HG03342 (cell line): ENCODE measurements at regions not wholly inside any gene's neighbourhood (a gene's known extent, or its start where the extent isn't known, plus 50 kb on each side); places are given as distances from the start of the nearest gene placed in this dataset.
"Not testable (repeated sequence)": the region's sequence is repeated elsewhere in the genome, so short reads cannot be mapped to it uniquely, and the experiment has no call there.

Experiments used
- ATAC-seq: cut with Tn5 transposase; IDR thresholded peaks from one replicate; pipeline ENCODE4 v1.9.1; 2021; ENCODE audit warnings: mild to moderate bottlenecking, moderate library complexity; ENCODE audit not compliant: unreplicated experiment

- no peak for ATAC-seq
Measured at GRCh38 chr12:127963933-127964332, 303.0 kb upstream of the TMEM132C start.

DNA sequence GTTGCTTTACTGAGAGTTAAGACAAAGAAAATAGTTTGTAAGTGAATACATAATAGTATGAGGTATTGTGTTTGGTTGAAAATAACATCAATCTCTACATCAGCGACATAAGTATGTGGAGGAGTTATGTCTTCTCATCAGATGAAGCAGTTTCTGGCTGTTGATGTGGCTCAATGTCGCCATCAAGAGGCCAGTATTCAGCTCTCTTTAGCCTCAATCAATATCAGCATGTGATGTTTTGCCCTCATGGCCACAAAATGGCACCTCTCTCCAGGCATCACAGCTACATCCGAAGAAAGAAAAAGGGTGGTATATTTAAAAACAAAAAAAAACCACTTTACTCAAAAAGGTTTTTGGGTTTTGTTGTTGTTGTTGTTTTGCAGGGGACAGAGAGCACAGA lies 302.3 kb upstream of the TMEM132C start:
- no peak for ATAC-seq

GRCh38 chr12:127966331-127966730 lies 300.6 kb upstream of the TMEM132C start:
- no peak for ATAC-seq

DNA sequence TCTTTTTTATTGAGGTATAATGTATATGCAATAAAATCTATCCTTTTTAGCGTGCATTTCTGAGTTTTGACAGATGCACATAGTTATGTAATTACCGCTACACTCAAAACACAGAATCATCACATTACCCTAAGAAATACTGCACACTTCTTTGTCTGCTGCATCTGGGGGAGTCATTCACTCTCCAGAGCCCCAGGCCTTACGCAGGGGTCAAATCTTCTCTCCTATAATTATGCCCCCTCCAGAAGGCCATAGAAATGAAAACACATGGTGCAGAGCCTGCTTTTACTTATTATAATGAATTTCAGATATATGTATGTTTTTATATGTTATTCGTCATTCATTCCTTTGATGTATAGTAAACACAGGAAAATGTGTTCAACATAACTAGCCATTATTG lies 296.5 kb upstream of the TMEM132C start:
- ATAC-seq = no peak

DNA sequence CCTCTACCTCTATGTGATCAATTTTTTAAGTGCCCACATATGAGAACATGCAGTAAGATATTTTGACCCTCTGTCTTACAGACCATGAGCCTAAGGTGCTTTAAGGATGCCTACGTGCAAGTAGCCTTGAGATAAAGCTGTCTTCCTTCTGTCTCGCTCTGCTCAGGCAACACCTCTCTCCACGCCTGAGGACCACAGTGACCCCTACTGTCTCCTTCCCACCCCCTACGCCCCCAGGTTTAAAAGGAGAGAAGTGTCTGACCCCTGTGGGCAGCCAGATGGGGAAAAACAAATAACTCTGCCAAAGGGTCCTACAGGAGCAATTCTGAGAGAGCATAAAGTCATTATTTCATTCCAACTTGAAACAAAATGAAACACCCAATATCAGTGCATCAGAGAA lies 286.4 kb upstream of the TMEM132C start:
- ATAC-seq = no peak

DNA sequence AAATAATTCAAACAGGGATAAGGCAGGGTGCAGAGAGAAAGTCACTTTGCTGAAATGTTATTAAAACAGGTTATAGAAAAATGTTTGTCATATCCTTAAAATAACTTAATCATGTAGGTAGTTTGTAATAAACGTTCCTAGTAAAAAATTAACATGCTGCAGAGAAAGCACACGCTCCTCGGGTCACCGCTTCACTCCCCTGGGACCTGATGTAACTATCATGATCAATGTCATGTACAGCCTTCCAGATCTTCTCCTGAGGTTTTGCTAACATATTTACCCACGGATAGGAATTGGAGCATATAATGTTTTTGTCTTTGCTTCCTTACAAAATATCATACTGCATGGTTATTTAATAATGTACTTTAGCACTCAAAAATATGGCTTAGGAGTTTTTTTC lies 285.1 kb upstream of the TMEM132C start:
- no peak for ATAC-seq

- not testable (repeated sequence) for ATAC-seq
Measured at GRCh38 chr12:127983213-127983791, 283.7 kb upstream of the TMEM132C start.

DNA sequence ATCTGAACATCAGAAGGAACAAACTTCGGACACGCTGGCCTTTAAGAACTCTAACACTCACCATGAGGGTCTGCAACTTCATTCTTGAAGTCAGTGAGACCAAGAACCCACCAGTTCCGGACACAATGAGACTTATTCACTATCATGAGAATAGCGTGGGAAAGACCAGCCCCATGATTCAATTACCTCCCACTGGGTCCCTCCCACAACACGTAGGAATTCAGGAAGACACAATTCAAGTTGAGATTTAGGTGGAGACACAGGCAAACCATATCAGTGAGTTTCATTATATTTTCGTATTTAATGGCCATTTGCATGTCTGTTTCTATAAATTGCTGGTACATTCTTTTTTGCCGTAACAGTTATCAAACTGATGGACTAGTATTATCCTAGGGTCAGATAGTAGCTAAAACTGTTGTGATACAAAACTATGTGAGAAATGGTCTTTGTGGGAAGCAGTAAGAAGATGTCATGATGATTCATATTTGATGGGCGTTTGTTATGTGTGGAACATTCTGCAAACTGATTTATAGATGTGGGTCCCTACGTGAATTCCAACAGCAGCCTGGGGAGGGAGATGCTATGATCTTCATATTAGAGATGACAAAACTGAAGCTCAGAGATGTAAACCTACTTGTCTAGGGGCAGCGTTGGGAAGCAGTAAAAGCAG lies 282.4 kb upstream of the TMEM132C start:
- no peak for ATAC-seq

GRCh38 chr12:127987199-127987901 lies 279.6 kb upstream of the TMEM132C start:
- no peak for ATAC-seq

DNA sequence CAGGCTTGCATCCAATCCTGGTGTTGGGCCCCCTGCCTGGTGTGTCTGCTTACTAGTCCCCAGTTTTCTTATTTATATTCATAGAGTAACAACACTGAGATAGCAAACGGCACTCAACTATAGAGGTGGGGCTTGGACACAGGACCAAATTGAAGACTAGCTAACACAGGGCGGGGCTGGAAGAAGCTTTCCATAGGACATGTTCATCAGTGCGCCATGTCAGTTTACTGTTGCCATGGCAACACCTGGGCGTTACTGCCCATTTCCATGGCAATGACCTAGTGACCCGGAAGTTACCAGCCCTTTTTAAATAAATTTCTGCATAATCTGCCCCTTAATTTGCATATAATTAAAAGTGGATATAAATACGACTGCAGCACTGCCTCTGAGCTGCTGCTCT lies 275.5 kb upstream of the TMEM132C start:
- no peak for ATAC-seq

DNA sequence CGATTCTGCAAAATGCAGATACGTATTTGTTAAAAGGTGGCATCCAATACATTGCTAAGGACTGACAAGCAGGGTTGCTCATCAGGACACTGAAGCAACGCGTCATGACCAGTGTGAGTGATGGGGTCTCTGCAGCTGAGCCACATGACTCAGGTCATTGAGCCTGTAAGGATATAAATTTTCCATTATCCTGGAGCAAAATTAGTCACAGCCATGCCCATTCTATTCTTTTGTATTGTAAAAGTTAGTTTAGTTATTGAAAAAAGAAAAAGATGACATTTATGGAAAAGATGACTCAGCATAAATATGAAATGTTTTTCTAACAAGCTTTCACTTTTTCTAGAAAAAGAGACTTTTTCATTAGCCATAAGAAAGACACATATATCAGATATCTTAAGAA lies 268.0 kb upstream of the TMEM132C start:
- no peak for ATAC-seq

DNA sequence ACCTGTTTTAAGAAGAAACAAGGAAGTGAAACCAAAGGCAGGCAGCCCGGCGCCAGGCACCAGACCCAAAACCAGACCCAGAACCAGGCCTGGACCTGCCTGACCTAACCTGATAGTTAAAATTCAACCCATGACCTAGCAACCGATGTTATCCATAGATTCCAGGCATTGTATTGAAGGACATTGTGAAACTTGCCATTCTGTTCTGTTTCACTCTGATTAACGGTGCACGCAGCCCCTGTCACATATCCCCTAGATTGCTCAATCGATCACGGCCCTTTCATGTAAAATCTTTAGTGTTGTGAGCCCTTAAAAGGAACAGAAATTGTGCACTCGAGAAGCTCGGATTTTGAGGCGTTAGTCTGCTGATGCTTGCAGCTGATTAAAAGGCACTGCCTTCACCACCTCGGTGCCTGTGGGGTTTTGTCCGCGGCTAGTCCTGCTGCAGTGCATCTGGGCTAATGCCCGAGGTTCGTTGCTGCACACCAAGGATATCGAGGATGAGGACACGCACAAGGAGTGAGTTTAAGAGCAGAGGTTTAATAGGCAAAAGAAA lies 262.5 kb upstream of the TMEM132C start:
- no peak for ATAC-seq

DNA sequence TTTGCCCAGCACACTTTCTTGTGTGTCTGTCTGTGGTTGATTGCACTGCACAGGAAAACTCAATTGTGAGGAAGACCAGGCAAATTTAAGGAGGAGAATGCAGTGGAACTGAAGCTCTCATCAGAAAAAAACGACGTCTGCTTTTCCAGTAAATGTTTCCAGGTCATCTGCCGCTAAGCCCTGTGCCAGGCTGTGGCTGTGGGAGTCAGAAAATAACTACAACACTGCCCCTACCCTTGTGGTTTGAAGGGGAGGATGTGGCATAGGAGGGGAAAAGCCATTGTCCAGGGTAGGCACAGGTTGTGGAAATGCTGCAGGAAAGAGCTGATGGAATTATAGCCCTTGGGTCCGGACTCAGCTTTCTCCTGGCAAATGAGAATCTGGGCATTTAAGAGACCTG lies 259.7 kb upstream of the TMEM132C start:
- ATAC-seq = no peak

DNA sequence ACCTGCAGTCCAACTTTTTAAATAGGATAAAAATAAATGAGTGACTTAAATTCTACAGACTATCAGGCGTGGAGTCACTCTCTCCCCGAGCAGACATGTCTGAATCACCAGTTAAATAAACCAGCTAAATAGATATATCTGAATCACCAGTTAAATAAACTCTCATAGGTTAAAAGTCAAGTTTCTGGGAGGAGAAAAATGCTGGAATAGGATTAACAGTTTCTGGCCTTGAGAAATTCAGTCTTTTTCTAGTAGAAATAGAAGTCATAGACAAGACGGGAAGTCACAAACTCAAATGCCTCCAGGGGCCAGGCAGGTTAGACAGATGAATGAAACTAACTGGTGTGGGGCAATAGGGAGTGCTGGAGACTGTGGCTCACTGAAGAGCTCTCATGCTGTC lies 258.6 kb upstream of the TMEM132C start:
- no peak for ATAC-seq

- ATAC-seq = no peak
Measured at GRCh38 chr12:128009108-128009507, 257.9 kb upstream of the TMEM132C start.

GRCh38 chr12:128012110-128012509 lies 254.9 kb upstream of the TMEM132C start:
- no peak for ATAC-seq

DNA sequence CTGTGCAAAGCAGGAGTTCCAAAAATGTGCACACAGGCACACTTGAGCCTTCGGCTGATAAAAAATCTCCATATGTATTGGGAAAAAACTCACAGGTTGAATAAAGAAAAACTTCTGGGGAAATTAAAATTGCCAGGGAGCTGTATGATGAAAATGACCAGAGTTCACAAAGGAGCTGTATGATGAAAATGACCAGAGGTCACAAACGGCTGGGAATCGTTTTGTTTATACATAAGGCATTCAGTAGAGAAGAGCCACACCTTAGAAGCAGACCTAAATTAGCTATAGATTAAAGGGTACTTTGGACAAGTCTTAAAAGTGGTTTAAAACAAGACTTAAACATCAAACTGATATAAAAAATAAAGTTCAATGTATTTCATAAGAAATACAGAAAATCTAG lies 251.7 kb upstream of the TMEM132C start:
- ATAC-seq = no peak

GRCh38 chr12:128018067-128018466 lies 248.9 kb upstream of the TMEM132C start:
- ATAC-seq = no peak

DNA sequence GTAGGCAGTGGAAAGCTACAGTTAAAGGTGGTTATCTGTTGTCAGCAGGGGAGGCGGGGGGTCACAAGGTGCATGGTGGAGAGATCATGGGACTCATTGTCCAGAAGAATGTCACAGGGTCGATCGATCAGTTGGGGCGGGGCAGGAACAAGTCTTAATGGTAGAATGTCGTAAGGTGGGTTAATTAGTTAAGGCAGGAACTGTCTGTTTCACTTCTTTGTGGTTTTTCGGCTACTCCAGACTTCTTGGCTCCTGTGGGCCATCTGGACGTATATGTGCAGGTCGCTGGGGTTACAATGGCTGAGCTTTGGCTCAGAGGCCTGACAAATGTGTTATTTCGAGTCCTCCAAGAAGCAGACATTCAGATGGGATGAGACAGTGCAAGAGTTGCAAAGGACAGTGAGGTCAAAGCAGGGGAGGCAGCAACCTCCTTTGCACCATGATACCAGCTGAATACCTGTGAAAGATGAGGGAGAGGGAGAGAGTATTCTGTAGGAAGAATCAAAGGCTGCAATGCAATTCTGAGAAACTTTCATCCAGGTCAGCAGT lies 246.9 kb upstream of the TMEM132C start:
- no peak for ATAC-seq

DNA sequence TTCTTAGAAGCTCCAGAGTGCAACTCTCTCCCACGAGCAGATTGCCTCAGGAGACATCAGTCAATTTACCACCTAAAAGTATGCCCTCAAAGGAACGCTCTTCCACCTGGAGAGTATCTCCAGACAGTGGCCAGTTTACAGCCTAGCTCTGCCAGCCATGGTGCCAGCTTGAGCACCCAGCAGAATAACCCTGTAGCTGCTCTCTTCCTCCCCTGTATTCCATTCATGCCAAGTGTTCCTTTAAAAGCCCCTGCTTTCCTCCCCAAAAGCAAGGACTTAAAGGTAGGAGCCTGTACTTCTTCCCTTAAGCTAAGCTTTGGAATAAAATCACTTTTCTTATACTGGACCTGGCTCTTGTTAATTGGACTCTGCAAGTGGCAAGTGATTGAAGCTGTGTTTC lies 245.4 kb upstream of the TMEM132C start:
- ATAC-seq = no peak

- no peak for ATAC-seq
Measured at GRCh38 chr12:128025589-128026245, 241.3 kb upstream of the TMEM132C start.
